Occipital lobe (tissue), 1 donor: ENCODE measurements at regions not wholly inside any gene's neighbourhood (a gene's known extent, or its start where the extent isn't known, plus 50 kb on each side); places are given as distances from the start of the nearest gene placed in this dataset.
A peak's percentile ranks its signal among the peaks of the same experiment; 100 is the strongest.
"Not testable (repeated sequence)": the region's sequence is repeated elsewhere in the genome, so short reads cannot be mapped to it uniquely, and the experiment has no call there.

Experiments used
- DNase-seq: peaks from one replicate; lab custom pipeline; 2025; lab: John Stamatoyannopoulos, UW

GRCh38 chr17:51347851-51348584, 87.7 kb downstream of the UTP18 start:
- DNase-seq, result no peak

GRCh38 chr17:51351080-51351479, 90.7 kb downstream of the UTP18 start:
- no peak for DNase-seq

- peak; percentile 57 for DNase-seq
Measured at GRCh38 chr17:51351890-51352289, 91.5 kb downstream of the UTP18 start.

GRCh38 chr17:51352798-51353197, 92.5 kb downstream of the UTP18 start:
- no peak for DNase-seq

- DNase-seq, result no peak
Measured at GRCh38 chr17:51353296-51353695, 93.0 kb downstream of the UTP18 start.

- no peak for DNase-seq
Measured at GRCh38 chr17:51354936-51355335, 94.6 kb downstream of the UTP18 start.

GRCh38 chr17:51355441-51356410, 95.4 kb downstream of the UTP18 start:
- no peak for DNase-seq

- DNase-seq, result no peak
Measured at GRCh38 chr17:51359055-51359454, 98.7 kb downstream of the UTP18 start.

- no peak for DNase-seq
Measured at GRCh38 chr17:51362811-51363585, 102.7 kb downstream of the UTP18 start.

- DNase-seq, result no peak
Measured at GRCh38 chr17:51365090-51365489, 104.7 kb downstream of the UTP18 start.

GRCh38 chr17:51366866-51367265, 106.5 kb downstream of the UTP18 start:
- no peak for DNase-seq

GRCh38 chr17:51367836-51368235, 107.5 kb downstream of the UTP18 start:
- DNase-seq, result not testable (repeated sequence)

- DNase-seq, result peak; percentile 76
Measured at GRCh38 chr17:51371732-51372151, 111.4 kb downstream of the UTP18 start.

GRCh38 chr17:51372345-51373004, 112.1 kb downstream of the UTP18 start:
- DNase-seq, result peak; percentile 67

GRCh38 chr17:51373489-51374152, 113.3 kb downstream of the UTP18 start:
- DNase-seq, result no peak

GRCh38 chr17:51374209-51374608, 113.9 kb downstream of the UTP18 start:
- no peak for DNase-seq

- no peak for DNase-seq
Measured at GRCh38 chr17:51375771-51376170, 115.4 kb downstream of the UTP18 start.

GRCh38 chr17:51376739-51377138, 116.4 kb downstream of the UTP18 start:
- DNase-seq, result no peak

- DNase-seq, result no peak
Measured at GRCh38 chr17:51381262-51381661, 120.9 kb downstream of the UTP18 start.

- DNase-seq, result no peak
Measured at GRCh38 chr17:51385208-51385607, 124.9 kb downstream of the UTP18 start.

- no peak for DNase-seq
Measured at GRCh38 chr17:51387582-51387981, 127.2 kb downstream of the UTP18 start.
